Heart right ventricle (tissue), 16 donors: ENCODE measurements at regions not wholly inside any gene's neighbourhood (a gene's known extent, or its start where the extent isn't known, plus 50 kb on each side); places are given as distances from the start of the nearest gene placed in this dataset.

Source experiments
- ATAC-seq, 8 donors: fragments of 200-7000 bp; cut with Tn5 transposase; one replicate each; pipeline ENCODE4 v1.9.1; 2020; ENCODE audit warnings: mild to moderate bottlenecking in 8 of 8, moderate library complexity in 8 of 8, moderate number of reproducible peaks in 1 of 8
- DNase-seq, 2 donors: peaks; one replicate each; pipeline ENCODE4 v3.0.0-alpha.2; 2020
- H3K27ac ChIP-seq, 10 donors: fragments of 200-600 bp; sonication (generic) in 2 of 10; one replicate each; pipeline versions ENCODE4 v1.5.0 to v1.8.0; 2020 to 2022; ENCODE audit warnings: mild to moderate bottlenecking in 3 of 10
- H3K27me3 ChIP-seq, 7 donors: fragments of 200-600 bp; one replicate each; pipeline ENCODE4 v1.8.0; 2021 to 2022; ENCODE audit warnings: mild to moderate bottlenecking in 2 of 7
- H3K36me3 ChIP-seq, 9 donors: fragments of 200-600 bp; sonication (generic) in 1 of 9; one replicate each; pipeline versions ENCODE4 v1.5.0 to v1.8.0; 2020 to 2022; ENCODE audit warnings: mild to moderate bottlenecking in 2 of 9
- H3K4me1 ChIP-seq, 9 donors: fragments of 200-600 bp; sonication (generic) in 1 of 9; one replicate each; pipeline versions ENCODE4 v1.5.0 to v1.8.0; 2020 to 2022; ENCODE audit warnings: mild to moderate bottlenecking in 4 of 9
- H3K4me3 ChIP-seq, 10 donors: fragments of 200-600 bp; sonication (generic) in 2 of 10; one replicate each; pipeline versions ENCODE4 v1.5.0 to v1.8.0; 2020 to 2022; ENCODE audit warnings: mild to moderate bottlenecking in 7 of 10, moderate library complexity in 2 of 10
- H3K9me3 ChIP-seq, 11 donors: fragments of 200-600 bp in 10 of 11; sonication (generic) in 2 of 11; one replicate each; pipeline versions ENCODE4 v1.5.0 to v1.8.0; 2013 to 2022; ENCODE audit warnings: mild to moderate bottlenecking in 2 of 11, control low read depth in 1 of 11, moderate library complexity in 1 of 11
- WGBS, 2 donors: extraction: QIAGEN DNeasy Blood & Tissue Kit; methylation state at CpG; one replicate each; pipeline ENCODE4 v1.1.7; 2013; ENCODE audit warnings: inconsistent platforms in 1 of 2; 5-methylcytosine and 5-hydroxymethylcytosine counted together
- intact Hi-C, 10 donors: fragments of 100-400 bp; cut with DNase I; formaldehyde crosslinking; loops; one replicate each; pipeline versions ENCODE4 v1.11.1 to v1.14.2; 2022
- TF ChIP-seq, protein P1 (sequence below), 9 donors: fragments of 200-600 bp; sonication (generic) in 2 of 9; IDR thresholded peaks; one replicate each; pipeline versions ENCODE4 v1.5.0 to v1.8.0; 2021 to 2022; ENCODE audit warnings: antibody characterized with exemption in 9 of 9, mild to moderate bottlenecking in 5 of 9, moderate library complexity in 1 of 9
- donor health status: Arrhythmogenic right ventricular cardiomyopathy.
- donor health status: ischemic (EF 13 %, LVEDD 7.1; RV severe dilation, severe dysfunction).
- donor health status: healthy with polysubstance abuse.
- donor health status: DM: no; HTN: yes; CAD: no.
- donor health status: DM: no; HTN: no; CAD: no.
- donor health status: ischemic (EF 25% LVEDD 6.9; RV normal size, moderate dysfunction).
- donor health status: ischemic (EF 25% LVEDD 5.7; RV mildly dilated, moderate dysfunction).
- donor health status: healthy.
- donor health status: DM: yes; HTN: yes; CAD: no.
- donor health status: Ischemic cardiomyopathy.
- donor health status: ischemic (EF 35%, LVEDD 5.7; RV mildly dilated, moderate dysfunction).
- donor health status: nonischemic (EF 11% LVEDD 7.7; RV severe dilation, severe dysfunction).
- donor health status: DM: yes; HTN: yes; CAD: no.
- donor health status: PGD.
- donor health status: ischemic (EF 29% LVEDD 5.4; RV normal size, mild dysfunction).
- donor health status: nonischemic (EF 23%, LVEDD 6.1; RV moderate dilation, normal function).

DNA sequence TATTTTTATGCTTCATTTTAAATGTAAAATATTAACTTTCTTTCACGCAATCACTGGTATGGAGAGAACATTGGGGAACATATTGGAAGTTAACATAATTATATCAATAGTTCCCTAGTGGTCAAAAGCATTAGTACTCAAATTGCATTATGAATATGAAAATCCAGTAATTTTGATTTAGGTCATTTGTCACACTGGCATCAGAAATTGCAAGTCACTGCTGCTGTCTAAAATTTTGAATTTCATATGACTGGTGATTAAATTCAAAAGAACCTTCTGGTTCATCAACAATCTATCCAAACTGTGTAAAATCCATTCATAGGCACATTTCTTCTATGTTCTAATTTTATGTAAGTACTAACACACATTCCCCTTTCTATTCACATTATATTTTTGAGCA, 2235.7 kb upstream of the PCDH20 start:
- no peak for DNase-seq
- Histone ChIP-seq H3K36me3 (no peaks in the 10 kb centered on the region), H3K4me1 (no peaks in the 10 kb centered on the region), H3K4me3 (no peak overlapping the region), H3K27me3 (no peaks in the 10 kb centered on the region), H3K27ac (no peak overlapping the region), H3K9me3 (peaks cover 0 to 16% (median 0%) of the 10 kb centered on the region in 11 donors)
- ATAC-seq = no peak
- TF ChIP-seq, protein P1, sequence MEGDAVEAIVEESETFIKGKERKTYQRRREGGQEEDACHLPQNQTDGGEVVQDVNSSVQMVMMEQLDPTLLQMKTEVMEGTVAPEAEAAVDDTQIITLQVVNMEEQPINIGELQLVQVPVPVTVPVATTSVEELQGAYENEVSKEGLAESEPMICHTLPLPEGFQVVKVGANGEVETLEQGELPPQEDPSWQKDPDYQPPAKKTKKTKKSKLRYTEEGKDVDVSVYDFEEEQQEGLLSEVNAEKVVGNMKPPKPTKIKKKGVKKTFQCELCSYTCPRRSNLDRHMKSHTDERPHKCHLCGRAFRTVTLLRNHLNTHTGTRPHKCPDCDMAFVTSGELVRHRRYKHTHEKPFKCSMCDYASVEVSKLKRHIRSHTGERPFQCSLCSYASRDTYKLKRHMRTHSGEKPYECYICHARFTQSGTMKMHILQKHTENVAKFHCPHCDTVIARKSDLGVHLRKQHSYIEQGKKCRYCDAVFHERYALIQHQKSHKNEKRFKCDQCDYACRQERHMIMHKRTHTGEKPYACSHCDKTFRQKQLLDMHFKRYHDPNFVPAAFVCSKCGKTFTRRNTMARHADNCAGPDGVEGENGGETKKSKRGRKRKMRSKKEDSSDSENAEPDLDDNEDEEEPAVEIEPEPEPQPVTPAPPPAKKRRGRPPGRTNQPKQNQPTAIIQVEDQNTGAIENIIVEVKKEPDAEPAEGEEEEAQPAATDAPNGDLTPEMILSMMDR (IDR thresholded peaks at IDR 0.05) = no peak
- 91 to 100% methylated on average over 1 of the region's 1 CpG for WGBS, 2 donors
- intact Hi-C loops = no loop called here

DNA sequence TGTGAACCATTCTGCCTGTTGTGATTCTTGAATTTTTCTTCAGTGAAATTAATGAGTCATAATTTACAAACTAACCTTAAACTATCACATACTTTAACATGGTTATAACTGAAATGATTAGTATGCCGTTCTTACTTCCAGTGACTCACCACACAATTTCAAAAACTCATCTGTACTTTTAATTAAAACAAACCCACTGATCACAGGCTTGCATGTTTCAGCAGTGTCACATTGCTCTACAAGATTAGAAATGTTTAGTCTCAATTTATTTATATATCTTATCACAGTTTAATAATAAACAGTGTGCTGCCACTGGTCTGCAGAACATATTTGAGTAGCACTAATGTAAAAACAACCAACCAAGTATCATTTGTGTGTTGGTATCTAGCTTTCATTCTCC, 2227.9 kb upstream of the PCDH20 start:
- no peaks in the 10 kb centered on the region for H3K27me3 ChIP-seq
- no peak for DNase-seq
- intact Hi-C loops = no loop called here
- no peak for ATAC-seq
- no peak overlapping the region for H3K4me3 ChIP-seq
- H3K4me1 ChIP-seq = no peaks in the 10 kb centered on the region
- peaks cover 0 to 6% (median 0%) of the 10 kb centered on the region in 11 donors for H3K9me3 ChIP-seq
- TF ChIP-seq, protein P1 (IDR thresholded peaks at IDR 0.05) = no peak
- H3K36me3 ChIP-seq = no peaks in the 10 kb centered on the region
- 65 to 75% methylated on average over 1 of the region's 1 CpG for WGBS, 2 donors
- no peak overlapping the region for H3K27ac ChIP-seq

DNA sequence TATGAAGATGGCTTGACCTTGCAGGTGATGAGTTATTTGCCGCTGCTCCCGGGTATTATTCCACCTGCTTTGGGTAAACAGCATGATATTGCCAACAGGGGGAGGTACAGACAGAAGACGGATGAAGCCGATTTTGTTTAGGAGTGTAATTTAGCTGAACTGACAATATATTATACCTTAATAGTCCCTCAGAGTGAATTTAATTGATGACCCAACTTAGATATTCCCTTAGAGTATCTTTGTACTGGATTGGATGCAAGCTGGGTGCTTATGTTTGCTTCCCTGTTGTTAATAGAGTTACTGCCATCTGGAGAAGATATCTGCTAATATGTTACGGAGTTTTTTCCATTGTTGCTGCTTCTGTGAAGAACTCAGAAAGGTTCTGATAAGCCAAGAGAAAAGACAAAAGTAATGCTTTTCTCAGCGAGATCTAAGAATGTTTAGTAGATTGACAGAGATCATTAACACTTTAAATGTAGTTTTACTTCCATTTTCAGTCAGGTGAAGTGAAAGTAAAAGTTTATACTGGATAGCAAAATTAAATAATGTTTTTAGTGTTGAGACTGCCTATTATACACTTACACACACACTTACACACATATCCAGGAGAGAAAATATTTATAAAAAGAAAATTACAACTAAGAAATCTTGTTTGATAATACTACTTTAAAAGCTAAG, 2220.8 kb upstream of the PCDH20 start:
- no peak for ATAC-seq
- intact Hi-C loops = no loop called here
- H3K9me3 ChIP-seq = no peaks in the 10 kb centered on the region
- DNase-seq = no peak
- 46 to 49% methylated on average over 6 of the region's 6 CpGs for WGBS, 2 donors
- H3K4me3 ChIP-seq = peak overlapping the region in 1 of 10 donors; percentile 29
- no peaks in the 10 kb centered on the region for H3K27me3 ChIP-seq
- no peak overlapping the region for H3K27ac ChIP-seq
- H3K36me3 ChIP-seq = no peaks in the 10 kb centered on the region
- H3K4me1 ChIP-seq = no peaks in the 10 kb centered on the region
- TF ChIP-seq, protein P1 (IDR thresholded peaks at IDR 0.05) = no peak

DNA sequence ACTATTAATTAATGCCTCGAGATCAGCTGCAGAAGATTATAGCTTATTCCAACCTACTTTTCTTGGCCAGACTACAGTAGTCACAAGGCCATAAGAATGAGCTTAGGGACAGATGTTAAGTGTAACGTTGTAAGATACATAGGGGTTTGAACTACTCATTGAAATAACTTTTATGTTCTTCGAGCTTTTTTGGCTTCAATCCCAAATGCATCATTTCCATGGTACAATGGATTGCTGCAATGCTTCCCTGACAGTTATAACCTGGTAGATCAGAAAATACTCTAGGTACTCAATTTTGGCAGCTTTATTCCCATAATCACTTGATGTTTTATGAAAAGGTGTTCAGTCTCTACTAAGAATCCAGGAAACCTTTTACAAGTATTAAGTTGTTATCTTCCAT, 2216.7 kb upstream of the PCDH20 start:
- no peak for DNase-seq

More for the DNA sequence above, 2216.7 kb upstream of the PCDH20 start:
- Histone ChIP-seq H3K4me3 (no peak overlapping the region), H3K36me3 (no peaks in the 10 kb centered on the region), H3K27ac (no peak overlapping the region), H3K4me1 (no peaks in the 10 kb centered on the region), H3K27me3 (no peaks in the 10 kb centered on the region), H3K9me3 (no peaks in the 10 kb centered on the region)
- intact Hi-C loops = no loop called here
- WGBS, 2 donors = 48 to 49% methylated on average over 3 of the region's 3 CpGs
- ATAC-seq = no peak
- TF ChIP-seq, protein P1 (IDR thresholded peaks at IDR 0.05) = no peak
